ENCODE measurements at regions not wholly inside any gene's neighbourhood (a gene's known extent, or its start where the extent isn't known, plus 50 kb on each side); places are given as distances from the start of the nearest gene placed in this dataset.

- DNase-seq (ENCODE audit: low spot score), result no peak
- Mint-ChIP-seq H3K4me3 (no peak overlapping the region), H3K36me3 (ENCODE audit: low read depth) (no peaks in the 10 kb centered on the region), H3K27me3 (ENCODE audit: insufficient read depth) (peaks cover 3% of the 10 kb centered on the region), H3K27ac (no peak overlapping the region), H3K4me1 (ENCODE audit: low read depth) (no peaks in the 10 kb centered on the region), H3K9me3 (no peaks in the 10 kb centered on the region)
- intact Hi-C loops (cut with micrococcal nuclease), result no loop called here
Measured at GRCh38 chr1:229871078-229871676, 195.9 kb upstream of the GALNT2 start.

GRCh38 chr1:229874136-229874535 is 192.9 kb upstream of the GALNT2 start:
- Mint-ChIP-seq H3K36me3 (ENCODE audit: low read depth) (no peaks in the 10 kb centered on the region), H3K4me1 (ENCODE audit: low read depth) (no peaks in the 10 kb centered on the region), H3K4me3 (no peak overlapping the region), H3K27ac (no peak overlapping the region), H3K27me3 (ENCODE audit: insufficient read depth) (peaks cover 14% of the 10 kb centered on the region), H3K9me3 (no peaks in the 10 kb centered on the region)
- intact Hi-C loops (cut with micrococcal nuclease), result no loop called here
- no peak for DNase-seq (ENCODE audit: low spot score)

- H3K36me3 Mint-ChIP-seq (ENCODE audit: low read depth), result no peaks in the 10 kb centered on the region
- DNase-seq (ENCODE audit: low spot score), result no peak
- intact Hi-C loops (cut with micrococcal nuclease), result no loop called here
- no peak overlapping the region for H3K4me3 Mint-ChIP-seq
- H3K27ac Mint-ChIP-seq, result no peak overlapping the region
- H3K27me3 Mint-ChIP-seq (ENCODE audit: insufficient read depth), result peaks cover 12% of the 10 kb centered on the region
- no peaks in the 10 kb centered on the region for H3K4me1 Mint-ChIP-seq (ENCODE audit: low read depth)
- no peaks in the 10 kb centered on the region for H3K9me3 Mint-ChIP-seq
Measured at GRCh38 chr1:229874609-229875008, 192.4 kb upstream of the GALNT2 start.

- no peak for DNase-seq (ENCODE audit: low spot score)
- Mint-ChIP-seq H3K27ac (no peak overlapping the region), H3K36me3 (ENCODE audit: low read depth) (no peaks in the 10 kb centered on the region), H3K27me3 (ENCODE audit: insufficient read depth) (peaks cover 12% of the 10 kb centered on the region), H3K9me3 (no peaks in the 10 kb centered on the region), H3K4me1 (ENCODE audit: low read depth) (no peaks in the 10 kb centered on the region), H3K4me3 (no peak overlapping the region)
- intact Hi-C loops (cut with micrococcal nuclease), result no loop called here
Measured at GRCh38 chr1:229875086-229875485, 192.0 kb upstream of the GALNT2 start.

GRCh38 chr1:229879746-229880145 is 187.3 kb upstream of the GALNT2 start:
- Mint-ChIP-seq H3K4me1 (ENCODE audit: low read depth) (no peaks in the 10 kb centered on the region), H3K4me3 (no peak overlapping the region), H3K9me3 (no peaks in the 10 kb centered on the region), H3K36me3 (ENCODE audit: low read depth) (no peaks in the 10 kb centered on the region), H3K27me3 (ENCODE audit: insufficient read depth) (peaks cover 25% of the 10 kb centered on the region), H3K27ac (no peak overlapping the region)
- DNase-seq (ENCODE audit: low spot score), result no peak
- intact Hi-C loops (cut with micrococcal nuclease), result no loop called here

GRCh38 chr1:229880271-229881170 is 186.5 kb upstream of the GALNT2 start:
- H3K27me3 Mint-ChIP-seq (ENCODE audit: insufficient read depth), result peaks cover 25% of the 10 kb centered on the region
- DNase-seq (ENCODE audit: low spot score), result no peak
- no peaks in the 10 kb centered on the region for H3K9me3 Mint-ChIP-seq
- H3K36me3 Mint-ChIP-seq (ENCODE audit: low read depth), result no peaks in the 10 kb centered on the region
- H3K4me3 Mint-ChIP-seq, result no peak overlapping the region
- H3K27ac Mint-ChIP-seq, result no peak overlapping the region
- H3K4me1 Mint-ChIP-seq (ENCODE audit: low read depth), result no peaks in the 10 kb centered on the region
- intact Hi-C loops (cut with micrococcal nuclease), result loop anchor here (1.0 kb wide), 1 partner anchor 32 kb away; no protein-coding TSS in a partner anchor

- Mint-ChIP-seq H3K27me3 (ENCODE audit: insufficient read depth) (peaks cover 21% of the 10 kb centered on the region), H3K36me3 (ENCODE audit: low read depth) (no peaks in the 10 kb centered on the region), H3K4me3 (no peak overlapping the region), H3K27ac (no peak overlapping the region), H3K4me1 (ENCODE audit: low read depth) (no peaks in the 10 kb centered on the region), H3K9me3 (no peaks in the 10 kb centered on the region)
- intact Hi-C loops (cut with micrococcal nuclease), result no loop called here
- no peak for DNase-seq (ENCODE audit: low spot score)
Measured at GRCh38 chr1:229882621-229883020, 184.4 kb upstream of the GALNT2 start.

GRCh38 chr1:229883504-229884200 is 183.4 kb upstream of the GALNT2 start:
- no peaks in the 10 kb centered on the region for H3K36me3 Mint-ChIP-seq (ENCODE audit: low read depth)
- intact Hi-C loops (cut with micrococcal nuclease), result no loop called here
- H3K27me3 Mint-ChIP-seq (ENCODE audit: insufficient read depth), result peaks cover 17% of the 10 kb centered on the region
- H3K9me3 Mint-ChIP-seq, result no peaks in the 10 kb centered on the region
- H3K27ac Mint-ChIP-seq, result no peak overlapping the region
- DNase-seq (ENCODE audit: low spot score), result no peak
- no peaks in the 10 kb centered on the region for H3K4me1 Mint-ChIP-seq (ENCODE audit: low read depth)
- H3K4me3 Mint-ChIP-seq, result no peak overlapping the region

GRCh38 chr1:229884765-229885164 is 182.3 kb upstream of the GALNT2 start:
- Mint-ChIP-seq H3K36me3 (ENCODE audit: low read depth) (no peaks in the 10 kb centered on the region), H3K9me3 (no peaks in the 10 kb centered on the region), H3K4me3 (no peak overlapping the region), H3K27ac (no peak overlapping the region), H3K27me3 (ENCODE audit: insufficient read depth) (peaks cover 19% of the 10 kb centered on the region), H3K4me1 (ENCODE audit: low read depth) (no peaks in the 10 kb centered on the region)
- no peak for DNase-seq (ENCODE audit: low spot score)
- intact Hi-C loops (cut with micrococcal nuclease), result no loop called here

GRCh38 chr1:229885568-229886495 is 181.2 kb upstream of the GALNT2 start:
- DNase-seq (ENCODE audit: low spot score), result no peak

GRCh38 chr1:229886636-229887035 is 180.4 kb upstream of the GALNT2 start:
- H3K9me3 Mint-ChIP-seq, result no peaks in the 10 kb centered on the region
- no peaks in the 10 kb centered on the region for H3K4me1 Mint-ChIP-seq (ENCODE audit: low read depth)
- DNase-seq (ENCODE audit: low spot score), result no peak
- H3K4me3 Mint-ChIP-seq, result no peak overlapping the region
- no peak overlapping the region for H3K27ac Mint-ChIP-seq
- peaks cover 20% of the 10 kb centered on the region for H3K27me3 Mint-ChIP-seq (ENCODE audit: insufficient read depth)
- no peaks in the 10 kb centered on the region for H3K36me3 Mint-ChIP-seq (ENCODE audit: low read depth)
- intact Hi-C loops (cut with micrococcal nuclease), result no loop called here

More at GRCh38 chr1:229885568-229886495, 181.2 kb upstream of the GALNT2 start:
- intact Hi-C loops (cut with micrococcal nuclease), result no loop called here
- peaks cover 21% of the 10 kb centered on the region for H3K27me3 Mint-ChIP-seq (ENCODE audit: insufficient read depth)
- no peaks in the 10 kb centered on the region for H3K36me3 Mint-ChIP-seq (ENCODE audit: low read depth)
- no peak overlapping the region for H3K4me3 Mint-ChIP-seq
- H3K4me1 Mint-ChIP-seq (ENCODE audit: low read depth), result no peaks in the 10 kb centered on the region
- H3K27ac Mint-ChIP-seq, result no peak overlapping the region
- no peaks in the 10 kb centered on the region for H3K9me3 Mint-ChIP-seq

GRCh38 chr1:229887043-229887822 is 179.8 kb upstream of the GALNT2 start:
- Mint-ChIP-seq H3K4me3 (no peak overlapping the region), H3K27me3 (ENCODE audit: insufficient read depth) (peaks cover 21% of the 10 kb centered on the region), H3K4me1 (ENCODE audit: low read depth) (no peaks in the 10 kb centered on the region), H3K27ac (no peak overlapping the region), H3K9me3 (no peaks in the 10 kb centered on the region), H3K36me3 (ENCODE audit: low read depth) (peaks cover 2% of the 10 kb centered on the region)
- intact Hi-C loops (cut with micrococcal nuclease), result no loop called here
- no peak for DNase-seq (ENCODE audit: low spot score)
